ENCODE measurements at regions not wholly inside any gene's neighbourhood (a gene's known extent, or its start where the extent isn't known, plus 50 kb on each side); places are given as distances from the start of the nearest gene placed in this dataset.
"Not testable (repeated sequence)": the region's sequence is repeated elsewhere in the genome, so short reads cannot be mapped to it uniquely, and the experiment has no call there.

DNA sequence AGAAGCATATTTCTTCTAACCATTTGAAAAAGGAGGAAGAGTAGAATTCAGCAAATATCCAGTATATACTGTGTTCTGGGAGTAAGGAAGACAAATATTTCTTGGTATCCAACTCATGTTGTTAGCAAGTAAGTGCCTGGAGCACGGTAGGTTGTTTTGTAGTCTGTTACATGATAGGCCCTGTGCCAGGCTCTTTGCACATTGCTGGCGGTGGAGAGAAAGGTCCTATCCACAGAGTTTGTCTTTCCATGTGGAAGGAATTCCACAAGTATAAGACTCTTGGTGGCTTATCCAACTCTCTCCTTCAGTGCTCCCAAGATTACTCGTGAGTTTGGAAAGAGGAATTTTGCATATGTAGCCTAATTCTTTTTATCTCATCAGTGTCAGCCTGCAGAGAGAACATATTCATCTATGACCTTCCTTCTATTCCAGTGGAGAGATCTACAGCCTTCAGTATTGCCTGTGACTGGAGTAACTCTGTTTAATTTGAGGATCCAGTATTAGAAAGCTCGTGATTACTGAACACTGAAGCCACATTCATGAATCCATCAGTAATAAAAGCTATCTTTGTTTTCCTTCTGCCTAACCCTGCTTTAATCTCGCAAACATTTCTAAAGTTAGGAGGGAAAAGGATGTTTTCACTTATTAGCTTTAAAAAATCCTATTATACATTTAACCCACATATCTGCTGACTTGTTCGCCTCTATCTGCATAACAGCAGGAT, 183.9 kb upstream of the CSNK1A1L start:
- in situ Hi-C loops (cut with HindIII; ENCODE audit: low sequenced_read_pairs), result no loop called here
- no peak overlapping the region for H3K4me3 ChIP-seq (ENCODE audit: low read depth, low read length)
- TF ChIP-seq, protein P1, sequence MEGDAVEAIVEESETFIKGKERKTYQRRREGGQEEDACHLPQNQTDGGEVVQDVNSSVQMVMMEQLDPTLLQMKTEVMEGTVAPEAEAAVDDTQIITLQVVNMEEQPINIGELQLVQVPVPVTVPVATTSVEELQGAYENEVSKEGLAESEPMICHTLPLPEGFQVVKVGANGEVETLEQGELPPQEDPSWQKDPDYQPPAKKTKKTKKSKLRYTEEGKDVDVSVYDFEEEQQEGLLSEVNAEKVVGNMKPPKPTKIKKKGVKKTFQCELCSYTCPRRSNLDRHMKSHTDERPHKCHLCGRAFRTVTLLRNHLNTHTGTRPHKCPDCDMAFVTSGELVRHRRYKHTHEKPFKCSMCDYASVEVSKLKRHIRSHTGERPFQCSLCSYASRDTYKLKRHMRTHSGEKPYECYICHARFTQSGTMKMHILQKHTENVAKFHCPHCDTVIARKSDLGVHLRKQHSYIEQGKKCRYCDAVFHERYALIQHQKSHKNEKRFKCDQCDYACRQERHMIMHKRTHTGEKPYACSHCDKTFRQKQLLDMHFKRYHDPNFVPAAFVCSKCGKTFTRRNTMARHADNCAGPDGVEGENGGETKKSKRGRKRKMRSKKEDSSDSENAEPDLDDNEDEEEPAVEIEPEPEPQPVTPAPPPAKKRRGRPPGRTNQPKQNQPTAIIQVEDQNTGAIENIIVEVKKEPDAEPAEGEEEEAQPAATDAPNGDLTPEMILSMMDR (IDR thresholded peaks at IDR 0.05; ENCODE audit: low read depth, low read length), result no peak
- DNase-seq (ENCODE audit: low read depth, low spot score), result no peak

DNA sequence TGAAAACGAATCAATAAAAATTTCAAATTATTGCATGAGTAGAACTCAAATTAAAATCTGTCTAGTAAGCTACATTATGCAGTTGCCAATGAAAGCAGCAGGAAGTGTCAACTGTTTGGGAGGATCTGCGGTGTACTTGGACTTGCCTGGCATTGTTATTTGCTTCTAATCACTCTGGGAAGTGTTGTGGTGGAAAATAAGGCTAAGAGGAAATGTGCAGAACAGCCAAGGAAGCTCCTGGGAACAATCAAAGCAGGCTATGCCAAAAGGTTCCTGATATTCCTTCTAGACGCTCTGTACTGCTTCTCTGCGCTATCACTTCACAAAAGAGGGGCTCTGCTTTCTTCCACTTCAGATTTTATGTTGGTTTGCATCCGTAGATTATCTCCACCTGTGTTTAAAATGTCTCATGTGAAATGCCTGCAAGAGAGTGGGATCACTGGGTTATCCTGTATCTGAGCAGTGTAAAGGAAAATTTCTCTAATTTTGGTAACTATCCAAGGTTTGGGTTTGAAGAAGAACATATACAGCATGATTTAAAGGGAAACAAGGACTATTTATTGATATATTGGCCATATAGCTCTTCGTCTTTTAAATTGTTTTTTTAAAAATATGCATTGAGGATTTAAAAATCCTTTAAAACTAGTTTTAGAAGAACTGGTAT, 182.7 kb upstream of the CSNK1A1L start:
- no peak for DNase-seq (ENCODE audit: low read depth, low spot score)
- TF ChIP-seq, protein P1 (IDR thresholded peaks at IDR 0.05; ENCODE audit: low read depth, low read length), result no peak
- in situ Hi-C loops (cut with HindIII; ENCODE audit: low sequenced_read_pairs), result no loop called here
- H3K4me3 ChIP-seq (ENCODE audit: low read depth, low read length), result no peak overlapping the region

DNA sequence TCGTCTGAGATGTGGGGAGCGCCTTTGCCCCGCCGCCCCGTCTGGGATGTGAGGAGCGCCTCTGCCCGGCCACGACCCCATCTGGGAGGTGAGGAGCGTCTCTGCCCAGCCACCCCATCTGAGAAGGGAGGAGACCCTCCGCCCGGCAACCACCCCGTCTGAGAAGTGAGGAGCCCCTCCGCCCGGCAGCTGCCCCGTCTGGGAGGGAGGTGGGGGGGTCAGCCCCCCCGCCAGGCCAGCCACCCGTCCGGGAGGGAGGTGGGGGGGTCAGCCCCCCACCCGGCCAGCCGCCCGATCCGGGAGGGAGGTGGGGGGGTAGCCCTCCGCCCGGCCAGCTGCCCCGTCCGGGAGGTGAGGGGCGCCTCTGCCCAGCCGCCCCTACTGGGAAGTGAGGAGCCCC, 174.8 kb upstream of the CSNK1A1L start:
- H3K4me3 ChIP-seq (ENCODE audit: low read depth, low read length); in situ Hi-C loops (cut with HindIII; ENCODE audit: low sequenced_read_pairs); DNase-seq (ENCODE audit: low read depth, low spot score): not testable (repeated sequence)

DNA sequence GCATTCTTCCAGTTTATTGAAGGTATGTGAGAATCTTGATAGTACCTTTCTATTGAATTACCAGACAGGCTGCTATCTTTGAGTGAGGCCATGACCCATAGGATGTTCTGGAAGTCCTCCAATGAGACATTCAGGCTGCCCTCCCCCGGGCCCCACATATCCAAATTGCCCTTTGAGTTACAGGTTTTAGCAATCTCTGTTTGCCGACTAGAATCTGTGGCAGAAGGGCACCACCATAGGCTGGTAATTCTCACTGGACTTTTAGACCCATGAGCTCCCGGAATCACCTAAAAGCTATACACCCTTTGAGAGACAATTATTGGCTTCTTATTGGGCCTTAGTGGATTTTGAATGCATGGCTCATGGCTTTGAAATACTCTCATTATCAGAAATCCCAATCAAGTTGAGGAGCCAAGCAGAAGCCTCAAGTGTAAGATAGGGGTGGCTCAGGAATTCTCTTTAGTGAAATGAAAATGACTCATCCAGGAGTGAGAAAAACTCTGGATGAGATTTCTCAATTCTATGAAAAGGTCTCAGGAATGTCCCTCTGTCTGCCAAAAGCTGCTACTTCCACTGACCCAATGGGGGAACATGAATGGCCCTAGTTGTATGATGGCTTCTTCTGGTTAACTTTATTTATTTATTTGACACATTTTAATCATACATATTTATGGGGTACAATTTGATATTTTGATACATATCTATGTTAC, 172.1 kb upstream of the CSNK1A1L start:
- in situ Hi-C loops (cut with HindIII; ENCODE audit: low sequenced_read_pairs), result no loop called here
- TF ChIP-seq, protein P1 (IDR thresholded peaks at IDR 0.05; ENCODE audit: low read depth, low read length), result no peak
- no peak overlapping the region for H3K4me3 ChIP-seq (ENCODE audit: low read depth, low read length)
- DNase-seq (ENCODE audit: low read depth, low spot score), result no peak

GRCh38 chr13:37277007-37277406, 171.5 kb upstream of the CSNK1A1L start:
- no peak for DNase-seq (ENCODE audit: low read depth, low spot score)
- TF ChIP-seq, protein P1 (IDR thresholded peaks at IDR 0.05; ENCODE audit: low read depth, low read length), result no peak
- in situ Hi-C loops (cut with HindIII; ENCODE audit: low sequenced_read_pairs), result no loop called here
- H3K4me3 ChIP-seq (ENCODE audit: low read depth, low read length), result no peak overlapping the region

DNA sequence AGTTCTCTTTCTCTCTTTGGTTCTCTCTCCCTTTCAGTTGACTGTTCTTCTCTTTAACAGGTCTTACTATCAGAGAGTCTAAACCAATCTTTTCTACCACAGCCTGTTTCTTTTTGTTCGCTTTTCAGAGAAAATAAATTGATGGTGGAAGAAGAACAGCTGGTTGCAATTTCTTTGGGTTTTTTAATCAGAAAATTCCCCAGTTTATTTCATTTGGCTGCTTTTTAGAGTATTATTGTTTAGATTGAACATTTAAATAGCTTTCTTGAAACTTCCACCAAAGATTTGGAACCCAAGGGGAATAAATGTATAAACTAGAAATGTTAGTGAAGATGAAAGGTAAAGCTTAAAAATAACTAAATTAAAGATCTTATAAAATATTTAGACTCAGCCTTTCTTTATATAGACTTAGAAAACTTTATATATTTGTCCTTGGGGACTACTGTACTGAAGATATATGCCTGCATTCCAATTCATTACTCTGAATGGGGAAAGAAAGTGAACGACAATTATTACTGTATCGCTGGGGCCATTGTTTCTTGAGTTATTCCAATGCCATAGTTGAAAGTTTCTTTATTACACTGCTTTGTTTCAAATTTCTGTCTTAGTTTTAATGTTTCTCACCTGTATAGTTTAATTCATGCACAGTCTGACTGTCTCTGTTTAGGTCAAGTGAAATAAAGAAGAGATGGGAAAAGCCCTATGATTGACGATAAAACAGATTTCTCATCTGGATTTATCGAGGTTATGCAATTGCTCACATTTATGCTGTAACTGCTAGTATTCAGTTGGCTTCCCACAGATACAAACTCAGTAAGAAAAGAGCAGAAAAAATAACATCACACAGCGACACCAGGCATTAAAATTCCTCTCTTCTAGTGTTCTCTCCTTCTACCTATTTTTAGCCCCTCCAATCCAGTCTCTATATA, 169.4 kb upstream of the CSNK1A1L start:
- TF ChIP-seq, protein P1 (IDR thresholded peaks at IDR 0.05; ENCODE audit: low read depth, low read length), result no peak
- no peak for DNase-seq (ENCODE audit: low read depth, low spot score)
- no peak overlapping the region for H3K4me3 ChIP-seq (ENCODE audit: low read depth, low read length)
- in situ Hi-C loops (cut with HindIII; ENCODE audit: low sequenced_read_pairs), result no loop called here
